PC-3 (cell line): ENCODE measurements at regions not wholly inside any gene's neighbourhood (a gene's known extent, or its start where the extent isn't known, plus 50 kb on each side); places are given as distances from the start of the nearest gene placed in this dataset.

Experiments
- ATAC-seq: fragments of 200-7000 bp; cut with Tn5 transposase; 2 replicates; pipeline ENCODE4 v1.9.1; 2020; ENCODE audit warnings: mild to moderate bottlenecking, moderate library complexity
- BruUV-seq: library from RNA; stranded (reverse); fragments of 400-500 nt; replicated peaks from 2 replicates; lab custom pipeline; 2021; lab: Mats Ljungman, UMichigan
- CTCF ChIA-PET: fragments of 300-600 bp; sonication (Branson Sonifier 250); formaldehyde crosslinking; loops from one replicate; lab custom pipeline; 2022; ENCODE audit warnings: antibody characterized with exemption; lab: Charles Lee
- POLR2A ChIA-PET: fragments of 300-600 bp; sonication (Branson Sonifier 250); formaldehyde crosslinking; loops from one replicate; lab custom pipeline; 2022; ENCODE audit warnings: antibody characterized with exemption; ENCODE audit not compliant: unreplicated experiment; lab: Charles Lee
- DNase-seq: peaks from one replicate; pipeline ENCODE4 v3.0.0-alpha.2; 2015
- H2AFZ ChIP-seq: fragments of 300-600 bp; sonication (generic); 2 replicates; pipeline ENCODE4 v1.6.0; 2016; ENCODE audit warnings: antibody characterized with exemption, low read length
- H3F3A ChIP-seq: fragments of 300-600 bp; sonication (generic); one replicate; pipeline ENCODE4 v1.6.0; 2017; ENCODE audit warnings: antibody characterized with exemption, low read length, control low read depth, mild to moderate bottlenecking; ENCODE audit not compliant: unreplicated experiment
- H3K27ac ChIP-seq: fragments of 300-600 bp; sonication (generic); 2 replicates; pipeline ENCODE4 v1.5.1; 2016; ENCODE audit warnings: mild to moderate bottlenecking, low read length
- H3K27me3 ChIP-seq: fragments of 300-600 bp; sonication (generic); 2 replicates; pipeline ENCODE4 v1.6.1; 2016; ENCODE audit warnings: low read length, mixed read lengths
- H3K36me3 ChIP-seq: fragments of 300-600 bp; sonication (generic); 2 replicates; pipeline ENCODE4 v1.6.1; 2016; ENCODE audit warnings: low read depth, mixed run types, low read length, mixed read lengths
- H3K4me1 ChIP-seq: fragments of 300-600 bp; sonication (generic); 2 replicates; pipeline ENCODE4 v1.5.1; 2016; ENCODE audit warnings: low read length; ENCODE audit not compliant: insufficient read depth
- H3K4me2 ChIP-seq: fragments of 300-600 bp; sonication (generic); 2 replicates; pipeline ENCODE4 v1.6.0; 2016; ENCODE audit warnings: low read length
- H3K4me3 ChIP-seq: fragments of 300-600 bp; sonication (generic); 2 replicates; pipeline ENCODE4 v1.5.1; 2016; ENCODE audit warnings: mild to moderate bottlenecking, low read length, mixed read lengths
- H3K79me2 ChIP-seq: fragments of 300-600 bp; sonication (generic); 2 replicates; pipeline ENCODE4 v1.6.1; 2017; ENCODE audit warnings: low read length, mixed read lengths
- H3K9ac ChIP-seq: fragments of 300-600 bp; sonication (generic); 2 replicates; pipeline ENCODE4 v1.6.0; 2016; ENCODE audit warnings: mild to moderate bottlenecking, low read length
- H3K9me2 ChIP-seq: fragments of 300-600 bp; sonication (generic); replicated peaks from 2 replicates; pipeline ENCODE4 v1.6.1; 2016; ENCODE audit warnings: mixed run types, low read length, mixed read lengths
- H3K9me3 ChIP-seq: fragments of 300-600 bp; sonication (generic); 2 replicates; pipeline ENCODE4 v1.6.1; 2016; ENCODE audit warnings: low read length, mixed read lengths
- H4K20me1 ChIP-seq: fragments of 300-600 bp; sonication (generic); 2 replicates; pipeline ENCODE4 v1.6.1; 2016; ENCODE audit warnings: low read length, mixed read lengths
- CTCF ChIP-seq: fragments of 300-600 bp; sonication (generic); conservative IDR thresholded peaks from 2 replicates; pipeline ENCODE4 v1.5.1; 2017; ENCODE audit warnings: antibody characterized with exemption, low read depth, mild to moderate bottlenecking, low read length
- EZH2 ChIP-seq: fragments of 300-600 bp; sonication (generic); IDR thresholded peaks from one replicate; pipeline ENCODE4 v1.6.1; 2017; ENCODE audit warnings: antibody characterized with exemption, mild to moderate bottlenecking, low read length; ENCODE audit not compliant: unreplicated experiment
- EZH2phosphoT487 ChIP-seq: fragments of 300-600 bp; sonication (generic); IDR thresholded peaks from 2 replicates; pipeline ENCODE4 v1.6.1; 2018; ENCODE audit warnings: mild to moderate bottlenecking, antibody characterized with exemption, low read length, borderline replicate concordance
- intact Hi-C: fragments of 100-400 bp; cut with micrococcal nuclease; formaldehyde crosslinking; loops from 2 replicates; pipeline ENCODE4 v1.9.0; 2023

- H2AFZ ChIP-seq, result no peak overlapping the region
- no peaks in the 10 kb centered on the region for H3F3A ChIP-seq
- ChIA-PET POLR2A (no interaction called here), CTCF (no interaction called here)
- H3K27me3 ChIP-seq, result no peaks in the 10 kb centered on the region
- intact Hi-C loops, result no loop called here
- no peaks in the 10 kb centered on the region for H3K79me2 ChIP-seq
- H3K9ac ChIP-seq, result no peak overlapping the region
- no peak overlapping the region for H3K4me2 ChIP-seq
- H3K4me1 ChIP-seq, result 0 out of 2 replicates have a peak, but pooled peaks cover 3% of the 10 kb centered on the region
- no peaks in the 10 kb centered on the region for H3K36me3 ChIP-seq
- DNase-seq, result no peak
- H3K9me3 ChIP-seq, result no peaks in the 10 kb centered on the region
- H3K9me2 ChIP-seq, result no peaks in the 10 kb centered on the region
- no peak for ATAC-seq
- H3K4me3 ChIP-seq, result no peak overlapping the region
- BruUV-seq, result no TSS peak
- H4K20me1 ChIP-seq, result no peaks in the 10 kb centered on the region
- no peak overlapping the region for H3K27ac ChIP-seq
- TF ChIP-seq CTCF (no peak), EZH2 (no peak), EZH2phosphoT487 (no peak)
Measured at GRCh38 chr16:82328881-82329469, 159.0 kb upstream of the MPHOSPH6 start.

GRCh38 chr16:82323171-82323570 is 153.1 kb upstream of the MPHOSPH6 start:
- ChIA-PET CTCF (no interaction called here), POLR2A (no interaction called here)
- intact Hi-C loops, result no loop called here
- no peaks in the 10 kb centered on the region for H3F3A ChIP-seq
- TF ChIP-seq EZH2 (no peak), CTCF (no peak), EZH2phosphoT487 (no peak)
- H3K9ac ChIP-seq, result no peak overlapping the region
- no peak overlapping the region for H3K4me2 ChIP-seq
- H3K79me2 ChIP-seq, result no peaks in the 10 kb centered on the region
- H3K27me3 ChIP-seq, result no peaks in the 10 kb centered on the region
- no peaks in the 10 kb centered on the region for H3K4me1 ChIP-seq
- BruUV-seq, result no TSS peak
- H3K4me3 ChIP-seq, result no peak overlapping the region
- no peak overlapping the region for H3K27ac ChIP-seq
- 0 out of 2 replicates have a peak, but pooled peaks cover 3% of the 10 kb centered on the region for H3K9me3 ChIP-seq
- no peaks in the 10 kb centered on the region for H4K20me1 ChIP-seq
- DNase-seq (no peak), ATAC-seq (no peak)
- no peak overlapping the region for H2AFZ ChIP-seq
- no peaks in the 10 kb centered on the region for H3K9me2 ChIP-seq
- H3K36me3 ChIP-seq, result no peaks in the 10 kb centered on the region

GRCh38 chr16:82322177-82322576 is 152.2 kb upstream of the MPHOSPH6 start:
- intact Hi-C loops, result no loop called here
- no peaks in the 10 kb centered on the region for H4K20me1 ChIP-seq
- TF ChIP-seq CTCF (no peak), EZH2 (no peak), EZH2phosphoT487 (no peak)
- no peaks in the 10 kb centered on the region for H3K36me3 ChIP-seq
- CTCF ChIA-PET, result no interaction called here
- H3K79me2 ChIP-seq, result no peaks in the 10 kb centered on the region
- H3K27me3 ChIP-seq, result no peaks in the 10 kb centered on the region
- H2AFZ ChIP-seq, result no peak overlapping the region
- no peak overlapping the region for H3K4me3 ChIP-seq
- H3K4me2 ChIP-seq, result no peak overlapping the region
- H3K9ac ChIP-seq, result no peak overlapping the region
- 0 out of 2 replicates have a peak, but pooled peaks cover 3% of the 10 kb centered on the region for H3K9me3 ChIP-seq
- no peak overlapping the region for H3K27ac ChIP-seq
- POLR2A ChIA-PET, result no interaction called here
- ATAC-seq, result no peak
- H3K9me2 ChIP-seq, result no peaks in the 10 kb centered on the region
- no peaks in the 10 kb centered on the region for H3K4me1 ChIP-seq
- DNase-seq, result peak; percentile 22
- BruUV-seq, result no TSS peak
- no peaks in the 10 kb centered on the region for H3F3A ChIP-seq
